ENCODE measurements at regions not wholly inside any gene's neighbourhood (a gene's known extent, or its start where the extent isn't known, plus 50 kb on each side); places are given as distances from the start of the nearest gene placed in this dataset.
"Not testable (repeated sequence)": the region's sequence is repeated elsewhere in the genome, so short reads cannot be mapped to it uniquely, and the experiment has no call there.

DNA sequence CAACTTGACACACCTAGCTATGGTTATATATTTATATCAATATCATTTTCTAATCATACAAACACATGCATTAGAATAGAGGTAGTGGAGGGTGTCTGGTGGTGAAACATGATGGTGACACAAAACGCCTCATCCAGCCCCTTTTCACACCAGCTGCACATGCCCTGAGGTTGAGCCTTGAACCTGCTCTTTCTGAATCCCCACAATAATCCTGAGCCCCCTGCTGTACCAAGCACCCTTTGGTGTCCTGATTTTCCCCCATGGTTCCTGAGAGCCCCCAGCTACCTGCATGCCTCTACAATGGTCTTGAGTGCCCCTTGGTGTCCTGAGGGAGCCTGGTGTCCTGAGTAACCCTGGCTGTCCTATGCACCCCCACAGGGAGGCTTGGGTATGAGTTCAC is 840.6 kb downstream of the TMEM121 start:
- ATAC-seq, H3K27ac ChIP-seq: not testable (repeated sequence)

GRCh38 chr14:106369456-106369855 is 843.1 kb downstream of the TMEM121 start:
- ATAC-seq; DNase-seq; intact Hi-C loops (cut with DNase I); H3K27ac ChIP-seq; H3K36me3 ChIP-seq; H3K4me1 ChIP-seq; H3K4me3 ChIP-seq; H3K9me3 ChIP-seq: not testable (repeated sequence)
- H3K27me3 ChIP-seq, result peaks cover 0 to 30% (median 4%) of the 10 kb centered on the region in 9 donors
- WGBS, 4 donors, result 33 to 54% (median 45%) methylated on average over 2 to 3 of the region's 4 CpGs

More for the DNA sequence above, 840.6 kb downstream of the TMEM121 start:
- DNase-seq; H3K9me3 ChIP-seq; intact Hi-C loops (cut with DNase I); H3K4me3 ChIP-seq; H3K36me3 ChIP-seq; H3K4me1 ChIP-seq: not testable (repeated sequence)
- WGBS, 4 donors, result 13 to 50% (median 38%) methylated on average over 1 of the region's 1 CpG
- H3K27me3 ChIP-seq, result peaks cover 0 to 14% (median 0%) of the 10 kb centered on the region in 9 donors

DNA sequence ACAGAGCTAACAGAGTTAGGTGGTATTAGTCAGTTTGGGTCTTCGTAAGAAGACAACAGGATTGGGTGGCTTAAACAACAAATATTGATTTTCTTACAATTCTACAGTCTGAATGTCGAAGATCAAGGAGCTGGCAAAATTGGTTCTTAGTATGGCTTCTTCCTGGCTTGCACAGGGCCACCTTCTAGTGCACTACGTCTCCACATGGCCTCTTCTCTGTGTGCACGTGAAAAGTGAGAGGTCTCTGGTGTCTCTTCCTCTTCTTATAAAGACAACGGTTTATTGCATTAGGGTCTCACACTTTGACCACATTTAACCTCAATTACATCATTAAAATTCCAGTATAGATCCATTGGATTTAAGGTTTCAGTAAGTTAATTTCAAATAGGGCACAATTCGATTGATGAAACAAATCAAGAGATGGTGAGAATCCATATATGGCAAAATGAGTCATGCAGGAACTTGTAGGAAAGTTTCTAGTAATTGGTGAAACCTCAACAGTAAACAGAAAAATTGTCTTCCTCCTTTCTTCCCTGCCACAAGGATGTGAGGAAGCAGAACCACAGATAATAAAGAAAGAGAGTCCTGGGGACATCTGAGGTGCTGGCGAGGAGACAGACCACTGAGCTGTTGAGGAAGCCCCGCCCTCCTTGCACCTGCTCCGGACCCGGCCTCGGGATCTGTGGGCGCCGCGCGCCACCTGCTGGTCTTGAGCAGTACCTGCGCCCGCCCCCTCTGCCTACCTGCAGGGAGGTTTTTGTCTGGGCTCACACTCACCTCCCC is 846.7 kb downstream of the TMEM121 start:
- H3K9me3 ChIP-seq, result no peaks in the 10 kb centered on the region
- WGBS, 4 donors, result 25 to 39% (median 29%) methylated on average over 9 to 17 of the region's 17 CpGs
- H3K27me3 ChIP-seq, result peaks cover 0 to 31% (median 4%) of the 10 kb centered on the region in 9 donors
- no peak for ATAC-seq
- no peak overlapping the region for H3K4me3 ChIP-seq
- intact Hi-C loops (cut with DNase I), result no loop called here
- no peak overlapping the region for H3K27ac ChIP-seq
- H3K4me1 ChIP-seq, result peaks cover 0 to 6% (median 0%) of the 10 kb centered on the region in 12 donors
- TF ChIP-seq CTCF (IDR thresholded peaks at IDR 0.05), result peak in 9 of 12 donors; percentile 28 to 61 (median 43)
- TF ChIP-seq POLR2A (IDR thresholded peaks at IDR 0.05), result no peak
- peak in 3 of 5 donors; percentile 27 to 74 (median 37) for DNase-seq
- no peaks in the 10 kb centered on the region for H3K36me3 ChIP-seq

GRCh38 chr14:106373653-106374110 is 847.3 kb downstream of the TMEM121 start:
- WGBS, 4 donors, result 49 to 71% (median 60%) methylated on average over 13 of the region's 13 CpGs
- H3K4me1 ChIP-seq; H3K4me3 ChIP-seq; ATAC-seq; H3K36me3 ChIP-seq; H3K9me3 ChIP-seq; intact Hi-C loops (cut with DNase I); DNase-seq; H3K27ac ChIP-seq: not testable (repeated sequence)
- peak in 1 of 12 donors; percentile 1 for TF ChIP-seq CTCF (IDR thresholded peaks at IDR 0.05)
- H3K27me3 ChIP-seq, result peaks cover 0 to 29% (median 7%) of the 10 kb centered on the region in 9 donors

GRCh38 chr14:106377432-106377831 is 851.0 kb downstream of the TMEM121 start:
- WGBS, 4 donors, result 50 to 74% (median 66%) methylated on average over 1 of the region's 1 CpG
- ATAC-seq, result no peak
- peaks cover 0 to 6% (median 0%) of the 10 kb centered on the region in 12 donors for H3K4me1 ChIP-seq
- peaks cover 0 to 29% (median 5%) of the 10 kb centered on the region in 9 donors for H3K27me3 ChIP-seq
- no peaks in the 10 kb centered on the region for H3K9me3 ChIP-seq
- no peaks in the 10 kb centered on the region for H3K36me3 ChIP-seq
- no peak overlapping the region for H3K27ac ChIP-seq
- DNase-seq, result no peak
- no peak for TF ChIP-seq CTCF (IDR thresholded peaks at IDR 0.05)
- no peak for TF ChIP-seq POLR2A (IDR thresholded peaks at IDR 0.05)
- H3K4me3 ChIP-seq, result no peak overlapping the region
- intact Hi-C loops (cut with DNase I), result no loop called here

Measured in heart left ventricle (tissue), 16 donors.